Neural cell (in vitro differentiated cells): ENCODE measurements at regions not wholly inside any gene's neighbourhood (a gene's known extent, or its start where the extent isn't known, plus 50 kb on each side); places are given as distances from the start of the nearest gene placed in this dataset.

Source experiments
- H2AFZ ChIP-seq: fragments of 200-600, 300-800 bp; sonication (generic), shearing (Covaris generic); 2 replicates; pipeline ENCODE4 v1.6.0; 2014; ENCODE audit warnings: low read depth, mild to moderate bottlenecking, antibody characterized with exemption, low read length, moderate library complexity
- H3F3A ChIP-seq: fragments of 200-600 bp; shearing (Covaris generic); 2 replicates; pipeline ENCODE4 v1.6.1; 2016; ENCODE audit warnings: mild to moderate bottlenecking, moderate library complexity, mixed read lengths, antibody characterized with exemption, low read length; ENCODE audit not compliant: insufficient read depth, poor library complexity, severe bottlenecking
- H3K27ac ChIP-seq: fragments of 200-600, 300-800 bp; sonication (generic), shearing (Covaris generic); 2 replicates; pipeline ENCODE4 v1.5.1; 2014; ENCODE audit warnings: mild to moderate bottlenecking, low read length, moderate library complexity
- H3K27me3 ChIP-seq: fragments of 300-800, 200-600 bp; sonication (generic), shearing (Covaris generic); 2 replicates; pipeline ENCODE4 v1.6.0; 2014; ENCODE audit warnings: mild to moderate bottlenecking, low read depth, low read length, moderate library complexity; ENCODE audit not compliant: insufficient read depth
- H3K36me3 ChIP-seq: fragments of 300-800, 200-600 bp; sonication (generic), shearing (Covaris generic); 2 replicates; pipeline ENCODE4 v1.5.1; 2014; ENCODE audit warnings: mild to moderate bottlenecking, antibody characterized with exemption, low read length, moderate library complexity; ENCODE audit not compliant: insufficient read depth
- H3K4me2 ChIP-seq: fragments of 300-800, 200-600 bp; sonication (generic), shearing (Covaris generic); 2 replicates; pipeline ENCODE4 v1.6.0; 2014; ENCODE audit warnings: mild to moderate bottlenecking, low read length
- H3K4me3 ChIP-seq: fragments of 300-800, 200-600 bp; sonication (generic), shearing (Covaris generic); 2 replicates; pipeline ENCODE4 v1.5.1; 2014; ENCODE audit warnings: mild to moderate bottlenecking, low read length, moderate library complexity
- H3K79me2 ChIP-seq: fragments of 200-600 bp; shearing (Covaris generic); replicated peaks from 2 replicates; pipeline ENCODE4 v1.6.0; 2014; ENCODE audit warnings: mild to moderate bottlenecking, low read length, moderate library complexity; ENCODE audit not compliant: insufficient read depth
- H3K9ac ChIP-seq: fragments of 300-800, 200-600 bp; sonication (generic), shearing (Covaris generic); 2 replicates; pipeline ENCODE4 v1.6.1; 2016; ENCODE audit warnings: mild to moderate bottlenecking, low read length, mixed read lengths
- H3K9me2 ChIP-seq: fragments of 200-600 bp; shearing (Covaris generic); 2 replicates; pipeline ENCODE4 v1.6.1; 2016; ENCODE audit warnings: mild to moderate bottlenecking, low read length, mixed read lengths; ENCODE audit not compliant: insufficient read depth
- H3K9me3 ChIP-seq: fragments of 200-600, 300-800 bp; sonication (generic), shearing (Covaris generic); 2 replicates; pipeline ENCODE4 v1.6.1; 2016; ENCODE audit warnings: mild to moderate bottlenecking, mixed run types, low read length, moderate library complexity, mixed read lengths
- H4K20me1 ChIP-seq: fragments of 200-600 bp; shearing (Covaris generic); 2 replicates; pipeline ENCODE4 v1.6.1; 2016; ENCODE audit warnings: mild to moderate bottlenecking, mixed run types; ENCODE audit not compliant: insufficient read depth
- CTCF ChIP-seq: fragments of 450-650 bp; IDR thresholded peaks from 2 replicates; pipeline ENCODE4 v1.5.1; 2014; ENCODE audit warnings: antibody characterized with exemption, mild to moderate bottlenecking, moderate library complexity; ENCODE audit not compliant: poor library complexity, severe bottlenecking
- EP300 ChIP-seq: fragments of 450-650 bp; conservative IDR thresholded peaks from 2 replicates; pipeline ENCODE4 v1.6.1; 2014; ENCODE audit warnings: antibody characterized with exemption, mild to moderate bottlenecking, moderate library complexity; ENCODE audit not compliant: poor library complexity, severe bottlenecking
- EZH2 ChIP-seq: fragments of 200-600, 300-800 bp; shearing (Covaris generic), sonication (generic); IDR thresholded peaks from 2 replicates; pipeline ENCODE4 v1.6.1; 2014; ENCODE audit warnings: antibody characterized with exemption, low read length, borderline replicate concordance, mild to moderate bottlenecking; ENCODE audit not compliant: insufficient read depth, poor library complexity, severe bottlenecking
- MXI1 ChIP-seq: fragments of 450-650 bp; conservative IDR thresholded peaks from 2 replicates; pipeline ENCODE4 v1.6.1; 2014; ENCODE audit warnings: antibody characterized with exemption, mild to moderate bottlenecking; ENCODE audit not compliant: poor library complexity, severe bottlenecking
- POLR2AphosphoS5 ChIP-seq: IDR thresholded peaks from 2 replicates; pipeline ENCODE4 v1.6.1; 2012
- RAD21 ChIP-seq: fragments of 450-650 bp; conservative IDR thresholded peaks from 2 replicates; pipeline ENCODE4 v1.6.1; 2014; ENCODE audit warnings: antibody characterized with exemption, mild to moderate bottlenecking, moderate library complexity
- REST ChIP-seq: IDR thresholded peaks from 2 replicates; pipeline ENCODE4 v1.6.1; 2012; ENCODE audit warnings: borderline replicate concordance
- SMC3 ChIP-seq: fragments of 450-650 bp; conservative IDR thresholded peaks from 2 replicates; pipeline ENCODE4 v1.6.1; 2014; ENCODE audit warnings: antibody characterized with exemption, mild to moderate bottlenecking, moderate library complexity; ENCODE audit not compliant: poor library complexity
- TAF1 ChIP-seq: IDR thresholded peaks from 2 replicates; pipeline ENCODE4 v1.6.1; 2012; ENCODE audit warnings: low read depth

GRCh38 chr5:40221796-40222195 lies 457.9 kb upstream of the PTGER4 start:
- no peak overlapping the region for H3K4me2 ChIP-seq
- H3K9me3 ChIP-seq = no peaks in the 10 kb centered on the region
- H3K9me2 ChIP-seq = no peaks in the 10 kb centered on the region
- no peaks in the 10 kb centered on the region for H4K20me1 ChIP-seq
- H3F3A ChIP-seq = no peaks in the 10 kb centered on the region
- H3K36me3 ChIP-seq = no peaks in the 10 kb centered on the region
- H3K27me3 ChIP-seq = no peaks in the 10 kb centered on the region
- H3K4me3 ChIP-seq = no peak overlapping the region
- no peak for TF ChIP-seq POLR2AphosphoS5
- TF ChIP-seq CTCF = no peak
- TF ChIP-seq REST = no peak
- TF ChIP-seq SMC3 = no peak
- TF ChIP-seq RAD21 = no peak
- no peak overlapping the region for H3K27ac ChIP-seq
- no peaks in the 10 kb centered on the region for H3K79me2 ChIP-seq
- no peak overlapping the region for H2AFZ ChIP-seq
- no peak overlapping the region for H3K9ac ChIP-seq

DNA sequence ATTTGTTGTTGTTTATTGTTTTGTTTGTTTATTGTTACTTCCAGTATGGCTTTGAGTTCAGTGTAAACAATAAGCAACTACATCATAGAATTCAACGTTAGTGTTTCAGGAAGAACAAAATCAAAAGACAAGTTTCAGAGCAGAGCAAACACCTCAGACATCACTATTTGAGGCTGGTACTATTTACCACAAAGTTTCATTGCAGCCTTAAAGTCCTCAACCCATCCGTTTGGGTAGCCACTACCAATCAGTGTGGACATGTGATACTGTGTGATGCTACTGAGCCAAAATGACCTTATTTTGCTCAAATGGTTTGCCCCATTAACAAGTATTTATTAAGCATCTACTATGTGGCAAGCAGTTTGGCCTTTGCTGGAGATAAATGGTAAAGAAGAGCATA lies 458.5 kb upstream of the PTGER4 start:
- H3K9me2 ChIP-seq = no peaks in the 10 kb centered on the region
- no peaks in the 10 kb centered on the region for H4K20me1 ChIP-seq
- H3K4me3 ChIP-seq = no peak overlapping the region
- H2AFZ ChIP-seq = no peak overlapping the region
- H3K36me3 ChIP-seq = no peaks in the 10 kb centered on the region
- no peaks in the 10 kb centered on the region for H3F3A ChIP-seq
- no peak overlapping the region for H3K4me2 ChIP-seq
- TF ChIP-seq REST = no peak
- no peak for TF ChIP-seq SMC3
- TF ChIP-seq MXI1 = no peak
- no peak for TF ChIP-seq TAF1
- TF ChIP-seq EZH2 = no peak
- TF ChIP-seq EP300 = no peak
- TF ChIP-seq POLR2AphosphoS5 = no peak
- no peak for TF ChIP-seq CTCF
- no peak for TF ChIP-seq RAD21
- no peak overlapping the region for H3K9ac ChIP-seq
- no peak overlapping the region for H3K27ac ChIP-seq
- H3K27me3 ChIP-seq = no peaks in the 10 kb centered on the region
- no peaks in the 10 kb centered on the region for H3K79me2 ChIP-seq
- H3K9me3 ChIP-seq = no peaks in the 10 kb centered on the region
